ENCODE measurements at regions not wholly inside any gene's neighbourhood (a gene's known extent, or its start where the extent isn't known, plus 50 kb on each side); places are given as distances from the start of the nearest gene placed in this dataset.

DNA sequence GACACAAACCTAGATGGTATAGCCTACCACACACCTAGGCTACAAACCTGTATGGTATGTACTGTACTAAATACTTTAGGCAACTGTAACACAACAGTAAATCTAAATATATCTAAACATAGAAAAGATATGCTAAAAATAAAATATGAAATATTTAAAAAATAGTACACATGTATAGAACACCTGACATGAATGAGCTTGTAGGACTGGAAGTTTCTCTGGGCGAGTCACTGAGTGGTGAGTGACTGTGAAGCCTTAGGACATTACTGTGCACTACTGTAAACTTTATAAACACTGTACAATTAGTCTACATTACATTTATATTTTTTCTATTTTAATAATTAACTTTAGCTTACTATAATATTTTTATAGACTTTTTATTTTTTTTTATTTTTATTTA is 1301.3 kb downstream of the FAM181B start:
- TF ChIP-seq POLR2AphosphoS5 (IDR thresholded peaks at IDR 0.05; ENCODE audit: low read depth) (no peak), GABPA (IDR thresholded peaks at IDR 0.05; ENCODE audit: low read depth) (no peak), CTCF (IDR thresholded peaks at IDR 0.05; ENCODE audit: insufficient read depth, low read length) (no peak), SPI1 (IDR thresholded peaks at IDR 0.05; ENCODE audit: borderline replicate concordance, low read depth) (no peak), REST (IDR thresholded peaks at IDR 0.05; ENCODE audit: insufficient replicate concordance, low read depth) (no peak)
- no peak for DNase-seq (ENCODE audit: low read depth in 1 of 2, low spot score in 1 of 2)
- Histone ChIP-seq H3K27ac (replicated peaks) (no peak overlapping the region), H3K4me3 (replicated peaks; ENCODE audit: insufficient read depth, low read length) (no peak overlapping the region), H3K27me3 (ENCODE audit: insufficient read depth, poor library complexity, severe bottlenecking) (no peaks in the 10 kb centered on the region)

GRCh38 chr11:81424822-81425221 is 1308.8 kb downstream of the FAM181B start:
- no peaks in the 10 kb centered on the region for H3K27me3 ChIP-seq (ENCODE audit: insufficient read depth, poor library complexity, severe bottlenecking)
- DNase-seq (ENCODE audit: low read depth in 1 of 2, low spot score in 1 of 2) = no peak

DNA sequence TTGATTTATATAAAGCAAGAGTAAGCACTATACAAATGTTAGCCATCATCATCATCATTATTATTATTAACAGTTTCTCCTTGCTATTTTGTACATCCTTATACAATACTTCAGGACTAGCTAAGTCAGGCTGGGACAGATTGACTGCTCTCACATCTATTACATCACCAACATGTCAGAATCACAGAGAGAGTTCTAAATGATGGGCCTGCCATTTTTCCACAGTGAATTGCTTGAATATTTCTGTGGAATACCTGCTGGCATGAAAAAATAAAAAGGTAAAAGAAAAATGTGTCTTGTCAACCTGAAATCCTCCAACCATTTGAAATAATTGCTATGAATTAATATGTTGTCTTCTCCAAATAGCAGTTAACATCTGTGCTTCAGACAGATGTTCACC is 1311.3 kb downstream of the FAM181B start:
- Histone ChIP-seq H3K27me3 (ENCODE audit: insufficient read depth, poor library complexity, severe bottlenecking) (no peaks in the 10 kb centered on the region), H3K4me3 (replicated peaks; ENCODE audit: insufficient read depth, low read length) (no peak overlapping the region), H3K27ac (replicated peaks) (no peak overlapping the region)
- no peak for DNase-seq (ENCODE audit: low read depth in 1 of 2, low spot score in 1 of 2)
- TF ChIP-seq REST (IDR thresholded peaks at IDR 0.05; ENCODE audit: insufficient replicate concordance, low read depth) = no peak
- no peak for TF ChIP-seq GABPA (IDR thresholded peaks at IDR 0.05; ENCODE audit: low read depth)
- TF ChIP-seq POLR2AphosphoS5 (IDR thresholded peaks at IDR 0.05; ENCODE audit: low read depth) = no peak

More at GRCh38 chr11:81424822-81425221, 1308.8 kb downstream of the FAM181B start:
- Histone ChIP-seq H3K27ac (replicated peaks) (no peak overlapping the region), H3K4me3 (replicated peaks; ENCODE audit: insufficient read depth, low read length) (no peak overlapping the region)
- no peak for TF ChIP-seq CTCF (IDR thresholded peaks at IDR 0.05; ENCODE audit: insufficient read depth, low read length)
- TF ChIP-seq SPI1 (IDR thresholded peaks at IDR 0.05; ENCODE audit: borderline replicate concordance, low read depth) = no peak
- TF ChIP-seq GABPA (IDR thresholded peaks at IDR 0.05; ENCODE audit: low read depth) = no peak
- TF ChIP-seq POLR2AphosphoS5 (IDR thresholded peaks at IDR 0.05; ENCODE audit: low read depth) = no peak

GRCh38 chr11:81421251-81421860 is 1312.3 kb downstream of the FAM181B start:
- no peak overlapping the region for H3K4me3 ChIP-seq (replicated peaks; ENCODE audit: insufficient read depth, low read length)
- no peak overlapping the region for H3K27ac ChIP-seq (replicated peaks)
- TF ChIP-seq GABPA (IDR thresholded peaks at IDR 0.05; ENCODE audit: low read depth) (no peak), CTCF (IDR thresholded peaks at IDR 0.05; ENCODE audit: insufficient read depth, low read length) (no peak), SPI1 (IDR thresholded peaks at IDR 0.05; ENCODE audit: borderline replicate concordance, low read depth) (no peak), POLR2AphosphoS5 (IDR thresholded peaks at IDR 0.05; ENCODE audit: low read depth) (no peak), REST (IDR thresholded peaks at IDR 0.05; ENCODE audit: insufficient replicate concordance, low read depth) (no peak)
- no peaks in the 10 kb centered on the region for H3K27me3 ChIP-seq (ENCODE audit: insufficient read depth, poor library complexity, severe bottlenecking)
- no peak for DNase-seq (ENCODE audit: low read depth in 1 of 2, low spot score in 1 of 2)

All from HL-60 (cell line).